CD14-positive monocyte (primary cell): ENCODE measurements at regions not wholly inside any gene's neighbourhood (a gene's known extent, or its start where the extent isn't known, plus 50 kb on each side); places are given as distances from the start of the nearest gene placed in this dataset.
A peak's percentile ranks its signal among the peaks of the same experiment; 100 is the strongest.

Source experiments
- DNase-seq, 3 donors: peaks; one replicate each; pipeline ENCODE4 v3.0.0-alpha.2; 2011 to 2022
- H2AFZ ChIP-seq: 2 replicates; pipeline ENCODE4 v1.6.0; 2012; ENCODE audit warnings: mild to moderate bottlenecking, low read depth, low read length, inconsistent platforms; ENCODE audit not compliant: insufficient read depth, poor library complexity, severe bottlenecking
- H3K27ac ChIP-seq, 2 donors: 1 replicate in 1 of 2; 2 replicates in 1 of 2; pipeline ENCODE4 v1.5.1; 2012 to 2013; ENCODE audit warnings: low read length in 2 of 2, control low read depth in 1 of 2, inconsistent platforms in 1 of 2, low read depth in 1 of 2, mild to moderate bottlenecking in 1 of 2
- H3K27me3 ChIP-seq, 2 donors: one replicate each; pipeline versions ENCODE4 v1.6.0 to v1.6.1; 2011 to 2013; ENCODE audit warnings: low read length in 2 of 2; ENCODE audit not compliant: control insufficient read depth in 2 of 2, insufficient read depth in 2 of 2
- H3K36me3 ChIP-seq, 2 donors: replicated peaks in 1 of 2; 1 replicate in 1 of 2; 2 replicates in 1 of 2; pipeline versions ENCODE4 v1.5.1 to v1.6.1; 2012 to 2013; ENCODE audit warnings: low read length in 2 of 2, control low read depth in 1 of 2, inconsistent platforms in 1 of 2, mild to moderate bottlenecking in 1 of 2; ENCODE audit not compliant: insufficient read depth in 2 of 2, control insufficient read depth in 1 of 2
- H3K4me1 ChIP-seq, 2 donors: 1 replicate in 1 of 2; 2 replicates in 1 of 2; pipeline versions ENCODE4 v1.5.1 to v1.6.1; 2012 to 2013; ENCODE audit warnings: low read length in 2 of 2, control low read depth in 1 of 2, inconsistent platforms in 1 of 2, mild to moderate bottlenecking in 1 of 2, moderate library complexity in 1 of 2; ENCODE audit not compliant: insufficient read depth in 2 of 2, control insufficient read depth in 1 of 2
- H3K4me2 ChIP-seq: replicated peaks from 2 replicates; pipeline ENCODE3; 2012; ENCODE audit warnings: low read length, moderate library complexity, mild to moderate bottlenecking; ENCODE audit not compliant: poor library complexity, severe bottlenecking; ENCODE audit errors: extremely low read depth
- H3K4me3 ChIP-seq, 3 experiments: fragments of 200-600 bp in 1 of 3; sonication (generic) in 1 of 3; replicated peaks in 1 of 3; 1 replicate in 2 of 3; 2 replicates in 1 of 3; pipeline ENCODE4 v1.5.1; 2011 to 2013; ENCODE audit warnings: low read length in 3 of 3, mild to moderate bottlenecking in 3 of 3, control low read depth in 2 of 3, low read depth in 2 of 3, inconsistent platforms in 1 of 3, moderate library complexity in 1 of 3
- H3K79me2 ChIP-seq: 2 replicates; pipeline ENCODE4 v1.6.0; 2012; ENCODE audit warnings: mild to moderate bottlenecking, control low read depth, inconsistent platforms, low read length, moderate library complexity; ENCODE audit not compliant: insufficient read depth
- H3K9ac ChIP-seq: 2 replicates; pipeline ENCODE4 v1.6.0; 2017; ENCODE audit warnings: low read length, mild to moderate bottlenecking; ENCODE audit not compliant: insufficient read depth, poor library complexity, severe bottlenecking
- H3K9me3 ChIP-seq, 2 donors: replicated peaks in 1 of 2; 1 replicate in 1 of 2; 2 replicates in 1 of 2; pipeline versions ENCODE4 v1.5.1 to v1.6.1; 2012 to 2013; ENCODE audit warnings: low read length in 2 of 2, control low read depth in 1 of 2; ENCODE audit not compliant: control insufficient read depth in 1 of 2, insufficient read depth in 1 of 2
- H4K20me1 ChIP-seq: 2 replicates; pipeline ENCODE4 v1.6.0; 2012; ENCODE audit warnings: mild to moderate bottlenecking, low read length, control low read depth, moderate library complexity; ENCODE audit not compliant: insufficient read depth
- H3K27ac Mint-ChIP-seq, 7 donors: one replicate each; pipeline ENCODE4 v1.8.0; 2020; ENCODE audit warnings: mild to moderate bottlenecking in 7 of 7, mixed read lengths in 7 of 7, moderate library complexity in 6 of 7, inconsistent platforms in 2 of 7
- H3K27me3 Mint-ChIP-seq, 3 donors: one replicate each; pipeline ENCODE4 v1.8.0; 2021 to 2022; ENCODE audit warnings: low read depth in 3 of 3, mild to moderate bottlenecking in 3 of 3, mixed read lengths in 3 of 3, moderate library complexity in 3 of 3, inconsistent platforms in 1 of 3
- H3K36me3 Mint-ChIP-seq, 2 donors: one replicate each; pipeline ENCODE4 v1.8.0; 2020; ENCODE audit warnings: mixed read lengths in 2 of 2, inconsistent platforms in 1 of 2, mild to moderate bottlenecking in 1 of 2
- H3K4me1 Mint-ChIP-seq: one replicate; pipeline ENCODE4 v1.8.0; 2020; ENCODE audit warnings: mild to moderate bottlenecking, mixed read lengths
- H3K4me3 Mint-ChIP-seq, 2 donors: one replicate each; pipeline ENCODE4 v1.8.0; 2020; ENCODE audit warnings: mild to moderate bottlenecking in 2 of 2, mixed read lengths in 2 of 2, moderate library complexity in 1 of 2
- H3K9me3 Mint-ChIP-seq, 7 donors: one replicate each; pipeline ENCODE4 v1.8.0; 2020 to 2022; ENCODE audit warnings: mixed read lengths in 7 of 7, mild to moderate bottlenecking in 6 of 7, moderate library complexity in 6 of 7, inconsistent platforms in 2 of 7
- WGBS: methylation state at CpG from one replicate; pipeline ENCODE4 v1.1.5; 2013; ENCODE audit warnings: missing lambda C conversion rate; ENCODE audit not compliant: insufficient coverage; 5-methylcytosine and 5-hydroxymethylcytosine counted together
- intact Hi-C, 2 donors: fragments of 100-400 bp; cut with micrococcal nuclease; formaldehyde crosslinking; loops; one replicate each; pipeline versions ENCODE4 v1.15.0 to v1.15.1; 2023
- TF ChIP-seq, protein P1 (sequence below): fragments of 200-600 bp; IDR thresholded peaks from one replicate; pipeline ENCODE4 v1.8.0; 2022; ENCODE audit warnings: antibody characterized with exemption, mild to moderate bottlenecking

DNA sequence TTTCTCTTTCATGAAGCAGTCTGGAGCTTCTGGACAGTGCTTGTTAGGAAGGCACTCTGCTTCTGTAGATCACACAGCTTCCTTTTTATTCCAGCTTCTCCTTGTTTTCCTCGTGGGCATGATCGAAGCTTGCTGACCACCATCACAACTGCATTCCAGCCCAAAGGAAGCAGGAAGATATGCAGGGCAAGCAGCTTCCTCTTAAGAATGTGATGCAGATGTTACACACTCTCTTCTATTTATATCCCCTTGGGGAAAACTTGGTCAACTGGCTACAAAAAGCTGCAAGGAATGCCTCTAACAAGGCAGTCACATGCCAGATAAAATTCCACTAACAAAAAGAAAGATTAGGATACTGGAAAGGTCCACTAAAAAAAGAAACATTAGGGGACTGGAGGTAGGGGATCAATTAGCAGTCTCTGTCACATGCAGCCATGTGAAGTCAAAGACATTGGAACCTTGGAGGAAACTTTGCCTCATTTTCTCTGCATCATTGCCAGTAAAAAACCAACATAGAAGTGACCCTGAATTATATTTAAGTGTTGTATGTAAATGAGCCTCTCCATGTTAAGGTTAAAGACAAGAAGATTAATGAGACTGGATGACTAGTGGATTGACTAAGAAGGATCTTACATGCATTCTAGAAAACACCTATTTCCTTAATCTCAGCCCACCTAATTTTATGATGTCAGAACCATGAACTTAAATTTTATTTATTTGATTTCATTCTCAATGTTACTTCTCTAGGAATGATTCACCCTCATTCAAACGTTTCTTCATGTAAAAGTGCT is 98.3 kb downstream of the NAB1 start:
- Mint-ChIP-seq H3K9me3 (peaks cover 0 to 11% (median 3%) of the 10 kb centered on the region in 7 donors), H3K4me3 (no peak overlapping the region), H3K4me1 (peaks cover 2% of the 10 kb centered on the region), H3K27ac (no peak overlapping the region), H3K36me3 (no peaks in the 10 kb centered on the region), H3K27me3 (peaks cover 0 to 1% (median 0%) of the 10 kb centered on the region in 3 donors)
- H3K9ac ChIP-seq: no peak overlapping the region
- no peaks in the 10 kb centered on the region for H3K79me2 ChIP-seq
- no CpG with 5 or more reads among the region's 3 CpGs for WGBS
- H3K4me2 ChIP-seq: no peak overlapping the region
- H3K4me1 ChIP-seq: no peaks in the 10 kb centered on the region
- no peak overlapping the region for H3K27ac ChIP-seq
- DNase-seq: no peak
- H2AFZ ChIP-seq: peak overlapping the region; percentile 9
- TF ChIP-seq, protein P1, sequence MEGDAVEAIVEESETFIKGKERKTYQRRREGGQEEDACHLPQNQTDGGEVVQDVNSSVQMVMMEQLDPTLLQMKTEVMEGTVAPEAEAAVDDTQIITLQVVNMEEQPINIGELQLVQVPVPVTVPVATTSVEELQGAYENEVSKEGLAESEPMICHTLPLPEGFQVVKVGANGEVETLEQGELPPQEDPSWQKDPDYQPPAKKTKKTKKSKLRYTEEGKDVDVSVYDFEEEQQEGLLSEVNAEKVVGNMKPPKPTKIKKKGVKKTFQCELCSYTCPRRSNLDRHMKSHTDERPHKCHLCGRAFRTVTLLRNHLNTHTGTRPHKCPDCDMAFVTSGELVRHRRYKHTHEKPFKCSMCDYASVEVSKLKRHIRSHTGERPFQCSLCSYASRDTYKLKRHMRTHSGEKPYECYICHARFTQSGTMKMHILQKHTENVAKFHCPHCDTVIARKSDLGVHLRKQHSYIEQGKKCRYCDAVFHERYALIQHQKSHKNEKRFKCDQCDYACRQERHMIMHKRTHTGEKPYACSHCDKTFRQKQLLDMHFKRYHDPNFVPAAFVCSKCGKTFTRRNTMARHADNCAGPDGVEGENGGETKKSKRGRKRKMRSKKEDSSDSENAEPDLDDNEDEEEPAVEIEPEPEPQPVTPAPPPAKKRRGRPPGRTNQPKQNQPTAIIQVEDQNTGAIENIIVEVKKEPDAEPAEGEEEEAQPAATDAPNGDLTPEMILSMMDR: no peak
- H3K27me3 ChIP-seq: no peaks in the 10 kb centered on the region
- no peaks in the 10 kb centered on the region for H3K9me3 ChIP-seq
- no peak overlapping the region for H3K4me3 ChIP-seq
- intact Hi-C loops: no loop called here
- no peaks in the 10 kb centered on the region for H4K20me1 ChIP-seq
- H3K36me3 ChIP-seq: no peaks in the 10 kb centered on the region

DNA sequence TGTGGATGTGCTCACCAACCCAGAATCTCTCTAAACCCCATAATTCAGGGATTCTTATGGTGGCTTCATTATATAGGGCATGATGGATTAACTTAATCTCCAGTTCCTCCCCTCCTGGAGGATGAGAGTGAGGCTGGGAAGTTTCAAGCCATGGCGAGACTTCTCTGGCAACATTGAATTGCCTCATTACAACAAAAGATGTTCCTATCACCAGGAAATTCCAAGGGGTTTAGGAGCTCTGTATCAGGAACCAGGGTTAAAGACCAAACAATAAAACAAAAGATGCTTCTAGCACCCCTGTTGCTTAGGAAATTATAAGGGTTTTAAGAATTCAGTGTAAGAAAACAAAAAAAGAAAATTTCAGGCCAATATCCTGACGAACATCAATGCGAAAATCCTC is 100.1 kb downstream of the NAB1 start:
- Histone ChIP-seq H3K4me2 (no peak overlapping the region), H3K79me2 (no peaks in the 10 kb centered on the region), H3K4me3 (no peak overlapping the region), H3K4me1 (no peaks in the 10 kb centered on the region), H3K9ac (no peak overlapping the region), H4K20me1 (no peaks in the 10 kb centered on the region), H3K27ac (no peak overlapping the region), H3K27me3 (no peaks in the 10 kb centered on the region), H3K36me3 (no peaks in the 10 kb centered on the region), H2AFZ (no peak overlapping the region), H3K9me3 (no peaks in the 10 kb centered on the region)
- Mint-ChIP-seq H3K4me1 (peaks cover 2% of the 10 kb centered on the region), H3K4me3 (no peak overlapping the region), H3K27me3 (peaks cover 0 to 1% (median 0%) of the 10 kb centered on the region in 3 donors), H3K36me3 (no peaks in the 10 kb centered on the region), H3K9me3 (peaks cover 0 to 10% (median 3%) of the 10 kb centered on the region in 7 donors), H3K27ac (no peak overlapping the region)
- TF ChIP-seq, protein P1: no peak
- intact Hi-C loops: no loop called here
- no peak for DNase-seq
- 80% methylated on average over 1 of the region's 3 CpGs for WGBS
